Activated CD4-positive, alpha-beta T cell treated with anti-CD3 and anti-CD28 coated beads, Interleukin-2, amount 50 U/mL, for 16 hours (primary cell): ENCODE measurements at regions not wholly inside any gene's neighbourhood (a gene's known extent, or its start where the extent isn't known, plus 50 kb on each side); places are given as distances from the start of the nearest gene placed in this dataset.
A peak's percentile ranks its signal among the peaks of the same experiment; 100 is the strongest.
"Not testable (repeated sequence)": the region's sequence is repeated elsewhere in the genome, so short reads cannot be mapped to it uniquely, and the experiment has no call there.

Source experiments
- DNase-seq: peaks from one replicate; pipeline ENCODE4 v3.0.0-alpha.2; 2020

DNA sequence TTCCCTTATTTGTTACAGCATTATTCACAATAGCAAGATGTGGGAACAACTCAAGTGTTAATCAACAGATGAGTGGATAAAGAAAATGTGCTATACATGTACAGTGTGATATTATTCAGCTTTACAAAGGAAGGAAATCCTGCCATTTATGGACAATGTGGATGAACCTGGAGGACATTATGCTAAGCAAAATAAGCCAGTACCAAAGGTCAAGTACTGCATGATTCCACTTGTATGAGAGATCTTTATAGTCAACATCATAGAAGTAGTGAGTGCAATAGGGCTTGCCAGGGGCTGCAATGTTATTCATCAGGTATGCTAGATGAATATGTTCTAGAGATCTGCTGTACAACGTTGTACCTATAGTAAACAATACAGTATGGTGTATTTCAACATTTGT lies 138.5 kb upstream of the AGR3 start:
- DNase-seq, result no peak

DNA sequence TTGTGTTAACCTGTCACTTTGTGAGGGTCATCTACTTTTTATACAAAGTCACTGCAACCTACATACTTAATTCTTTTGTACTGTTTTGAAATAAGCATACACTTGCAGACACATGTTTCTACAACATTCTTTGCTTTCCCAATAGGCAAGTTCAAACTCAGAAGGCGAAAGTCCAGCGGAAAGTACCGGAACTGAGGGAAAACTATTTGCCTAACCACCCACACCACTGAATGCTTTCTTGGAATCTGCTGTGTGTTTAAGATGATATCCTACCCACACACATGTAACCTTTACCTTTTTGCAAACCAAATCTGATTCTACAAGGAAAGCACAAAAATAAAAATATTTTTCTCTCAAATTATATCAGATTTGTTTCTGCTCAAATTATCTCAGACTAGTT lies 139.4 kb upstream of the AGR3 start:
- DNase-seq, result no peak

DNA sequence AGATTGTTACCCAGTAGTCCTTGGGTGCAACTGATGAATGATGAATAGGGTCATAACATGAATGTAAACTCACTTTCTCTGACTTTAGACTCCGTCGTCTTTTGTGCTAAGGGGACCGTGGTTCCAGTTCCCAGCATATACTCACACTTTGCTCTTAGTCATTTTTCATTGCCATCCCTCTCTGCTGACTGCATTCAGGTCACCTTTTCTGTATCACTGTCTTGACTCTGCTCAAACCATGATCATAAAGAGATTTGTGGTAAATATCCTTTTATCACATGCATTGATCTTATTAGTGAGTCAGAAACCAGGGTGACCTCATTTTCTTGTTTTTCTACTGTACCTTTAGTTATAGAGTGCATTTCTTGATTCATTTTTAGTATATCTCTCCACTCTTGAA lies 141.1 kb upstream of the AGR3 start:
- DNase-seq, result peak; percentile 78

DNA sequence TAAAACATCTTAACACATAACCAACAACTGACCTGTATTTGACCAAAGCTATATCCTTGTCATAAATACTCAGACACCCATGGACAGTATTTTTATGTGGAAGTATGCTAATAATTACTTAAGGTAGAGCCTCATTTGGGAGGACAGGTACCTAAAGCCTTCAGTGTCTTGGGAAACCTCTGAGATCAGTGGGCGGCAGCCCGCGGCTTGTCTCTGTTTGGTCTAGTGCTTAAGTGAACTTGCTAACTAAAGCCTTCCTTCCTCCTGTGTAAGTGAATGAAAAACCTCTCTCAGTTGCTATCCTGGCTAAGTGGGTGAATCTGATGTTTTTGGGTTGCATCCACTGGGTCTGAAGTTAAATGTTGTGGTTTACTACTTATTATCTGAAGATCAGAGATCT lies 144.5 kb upstream of the AGR3 start:
- no peak for DNase-seq

DNA sequence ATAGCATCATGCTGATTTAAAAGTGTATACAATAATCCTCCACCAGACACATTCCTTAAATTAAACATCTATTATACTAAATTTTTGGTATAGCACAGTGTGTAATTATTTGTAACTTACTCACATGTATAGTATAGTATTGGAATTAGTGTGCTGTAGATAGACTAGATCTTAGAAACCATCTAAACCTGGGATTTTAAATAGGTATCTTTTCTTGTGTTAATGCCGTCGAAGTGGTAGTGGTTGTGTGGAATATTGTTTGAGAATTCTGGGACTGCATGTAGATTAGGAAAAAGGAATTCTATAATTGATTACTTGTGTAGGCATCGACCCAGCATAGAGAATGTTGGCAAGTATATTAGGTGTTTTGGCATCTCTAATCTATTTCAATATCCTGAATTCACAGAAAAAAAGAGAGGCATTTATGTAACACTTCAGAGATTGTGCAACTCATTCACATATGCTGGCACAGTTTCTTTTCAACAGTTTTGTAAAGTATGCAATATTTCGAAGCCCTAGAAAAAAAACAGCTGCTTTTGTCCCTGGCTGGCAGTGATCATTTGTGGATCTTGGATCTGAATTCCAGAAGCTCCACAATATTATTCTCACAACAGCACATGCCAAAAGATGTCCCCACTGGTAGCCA lies 145.5 kb upstream of the AGR3 start:
- no peak for DNase-seq

- DNase-seq, result no peak
Observed at GRCh38 chr7:17027789-17028152, 146.0 kb upstream of the AGR3 start.

DNA sequence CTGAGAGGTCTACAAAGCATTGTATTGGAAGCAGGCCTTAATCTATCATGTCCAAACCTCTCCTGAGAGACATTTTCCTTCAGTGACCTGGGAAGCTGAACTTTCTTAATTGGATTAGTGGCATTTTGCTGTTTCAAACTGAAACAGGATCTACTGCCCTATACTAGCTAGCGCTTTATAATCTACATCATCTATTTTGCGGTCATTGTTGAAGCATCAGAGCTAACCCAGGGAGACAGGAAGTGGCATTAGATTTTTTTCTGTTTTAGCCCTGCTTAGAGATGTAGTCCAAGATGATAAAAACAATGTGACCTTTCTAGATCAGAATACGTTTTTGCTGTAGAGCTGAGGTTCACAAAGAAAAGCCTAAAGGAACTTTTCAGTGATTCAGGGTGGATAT lies 147.4 kb upstream of the AGR3 start:
- DNase-seq, result peak; percentile 59

- DNase-seq, result no peak
Observed at GRCh38 chr7:17030559-17030958, 148.8 kb upstream of the AGR3 start.

- DNase-seq, result peak; percentile 51
Observed at GRCh38 chr7:17031906-17032551, 150.2 kb upstream of the AGR3 start.

GRCh38 chr7:17033245-17033644 lies 151.5 kb upstream of the AGR3 start:
- no peak for DNase-seq

GRCh38 chr7:17036584-17036983 lies 154.8 kb upstream of the AGR3 start:
- DNase-seq, result no peak

GRCh38 chr7:17037356-17037755 lies 155.6 kb upstream of the AGR3 start:
- no peak for DNase-seq

GRCh38 chr7:17038160-17038782 lies 156.5 kb upstream of the AGR3 start:
- no peak for DNase-seq

GRCh38 chr7:17038783-17039170 lies 157.0 kb upstream of the AGR3 start:
- DNase-seq, result no peak

GRCh38 chr7:17039372-17039771 lies 157.6 kb upstream of the AGR3 start:
- DNase-seq, result no peak

GRCh38 chr7:17040716-17041115 lies 158.9 kb upstream of the AGR3 start:
- DNase-seq, result no peak

DNA sequence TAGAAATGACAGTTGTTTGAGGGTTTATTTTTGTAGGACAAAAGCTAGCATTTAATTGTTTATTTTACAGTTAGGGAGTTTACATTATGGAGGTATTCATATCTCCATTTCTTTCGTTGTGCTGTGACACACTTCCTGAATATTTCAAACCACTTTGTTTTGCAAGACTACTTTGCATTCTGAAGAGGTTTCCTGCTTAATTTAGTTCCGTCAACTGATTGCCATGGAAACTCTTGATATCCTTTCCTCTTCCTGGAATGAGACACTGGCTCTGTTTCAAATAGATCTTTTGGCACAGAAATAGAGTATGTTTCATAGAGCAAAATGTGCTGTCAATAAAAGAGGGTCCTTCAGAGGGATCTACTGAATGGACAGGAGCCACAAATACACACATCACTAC lies 159.5 kb upstream of the AGR3 start:
- peak; percentile 47 for DNase-seq

GRCh38 chr7:17042211-17042610 lies 160.4 kb upstream of the AGR3 start:
- DNase-seq, result no peak

DNA sequence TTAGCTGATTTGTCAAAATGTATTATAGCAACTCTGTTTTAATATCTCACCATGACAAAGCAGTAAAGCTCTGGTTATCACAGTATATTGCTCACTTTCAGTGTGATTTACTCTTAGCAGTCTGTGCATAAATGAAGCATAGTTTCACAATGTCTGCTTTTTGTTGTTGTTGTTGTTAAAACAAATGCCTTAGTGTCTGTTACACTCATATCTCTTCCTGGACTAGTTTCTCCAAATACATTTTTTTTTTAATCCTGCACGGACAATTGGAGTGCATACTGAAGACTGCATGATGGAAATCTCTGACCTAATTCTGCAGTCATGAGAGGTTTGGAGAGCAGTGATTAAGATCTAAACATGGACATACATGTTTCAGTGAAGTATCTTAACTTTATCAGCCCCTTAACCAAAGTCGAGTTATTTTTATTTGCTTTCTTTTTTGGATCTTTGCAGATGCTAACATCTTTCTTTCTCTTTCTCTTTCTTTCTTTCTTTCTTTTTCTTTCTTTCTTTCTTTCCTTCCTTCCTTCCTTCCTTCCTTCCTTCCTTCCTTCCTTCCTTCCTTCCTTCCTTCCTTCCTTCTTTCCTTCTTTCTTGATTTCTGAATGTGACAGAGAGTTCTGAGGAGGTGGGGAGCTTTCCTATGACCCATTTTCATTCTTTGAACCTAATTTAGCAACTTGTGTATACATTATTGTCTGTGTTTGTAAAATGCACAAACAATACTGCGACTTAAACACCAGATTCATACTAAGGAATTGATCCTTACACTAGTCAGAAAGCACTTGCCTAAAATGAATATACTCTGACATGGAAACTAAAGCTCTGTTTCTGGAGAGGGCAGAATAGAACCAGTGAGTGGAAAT lies 161.5 kb upstream of the AGR3 start:
- DNase-seq, result peak; percentile 35

GRCh38 chr7:17044396-17044795 lies 162.6 kb upstream of the AGR3 start:
- DNase-seq, result no peak

GRCh38 chr7:17044861-17045260 lies 163.1 kb upstream of the AGR3 start:
- no peak for DNase-seq

DNA sequence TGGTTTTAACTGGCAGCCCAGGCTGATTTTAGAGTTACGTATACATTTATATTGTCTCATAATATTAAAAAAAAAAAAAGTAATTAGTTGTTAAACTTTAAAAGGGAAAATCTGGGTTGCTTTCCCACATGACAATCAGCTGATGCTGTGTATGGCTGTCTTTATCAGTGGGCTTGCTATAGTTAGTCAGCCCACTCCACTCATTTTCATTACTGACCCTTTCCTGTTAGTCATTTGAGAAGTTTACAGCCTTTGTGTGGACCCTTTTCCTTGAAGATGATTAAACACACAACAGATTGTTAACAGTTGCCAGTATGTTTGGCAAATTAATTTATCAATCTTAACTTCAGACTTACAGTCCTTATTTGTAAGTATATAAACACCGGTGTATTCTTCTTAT lies 164.5 kb upstream of the AGR3 start:
- DNase-seq, result no peak

GRCh38 chr7:17046666-17047065 lies 164.9 kb upstream of the AGR3 start:
- no peak for DNase-seq

GRCh38 chr7:17053164-17053563 lies 171.4 kb upstream of the AGR3 start:
- DNase-seq, result not testable (repeated sequence)
